Forelimb muscle (tissue), 1 donor: ENCODE measurements at regions not wholly inside any gene's neighbourhood (a gene's known extent, or its start where the extent isn't known, plus 50 kb on each side); places are given as distances from the start of the nearest gene placed in this dataset.
"Not testable (repeated sequence)": the region's sequence is repeated elsewhere in the genome, so short reads cannot be mapped to it uniquely, and the experiment has no call there.

Experiments
- DNase-seq: peaks from one replicate; pipeline ENCODE4 v3.0.0-alpha.2; 2013; ENCODE audit warnings: low read depth

DNA sequence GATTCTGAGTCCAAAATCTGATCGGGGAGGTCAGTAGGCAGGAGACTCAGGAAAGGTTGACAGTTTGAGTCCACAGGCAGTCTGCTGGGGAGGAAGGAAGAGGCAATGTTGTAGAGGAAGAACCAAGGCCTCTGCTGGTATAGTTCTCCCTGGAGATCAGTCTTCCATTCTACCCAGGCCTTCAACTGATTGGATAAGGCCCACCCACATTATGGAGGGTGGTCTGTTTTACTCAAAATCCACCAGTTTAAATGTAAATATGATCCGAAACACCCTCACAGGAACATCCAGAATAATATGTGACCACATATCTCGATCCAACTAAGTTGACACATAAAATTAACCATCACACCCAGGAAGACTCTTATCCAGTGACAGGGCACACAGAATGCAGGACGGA lies 425.3 kb upstream of the ZMIZ1 start:
- no peak for DNase-seq

- no peak for DNase-seq
Observed at GRCh38 chr10:78644550-78644949, 424.2 kb upstream of the ZMIZ1 start.

- DNase-seq: no peak
Observed at GRCh38 chr10:78645169-78645686, 423.5 kb upstream of the ZMIZ1 start.

DNA sequence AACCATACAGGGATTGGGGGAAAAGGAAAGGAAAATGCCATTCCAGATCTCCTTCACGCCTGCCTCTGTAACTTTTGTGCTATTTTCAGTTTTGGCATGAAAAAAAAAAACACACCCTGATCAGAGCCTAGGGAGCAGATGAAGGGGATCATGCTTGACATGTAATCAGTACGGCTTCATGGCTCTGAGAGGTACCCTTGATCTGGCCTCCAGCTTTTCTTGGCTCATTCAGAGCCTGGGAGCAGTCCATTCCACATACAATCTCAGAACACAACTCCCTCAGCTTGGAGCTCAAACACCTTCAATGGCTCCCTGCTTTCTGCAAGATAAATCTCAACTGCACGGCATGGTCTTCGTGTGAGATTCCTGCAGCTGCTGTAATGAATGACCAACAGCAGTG lies 422.8 kb upstream of the ZMIZ1 start:
- no peak for DNase-seq

DNA sequence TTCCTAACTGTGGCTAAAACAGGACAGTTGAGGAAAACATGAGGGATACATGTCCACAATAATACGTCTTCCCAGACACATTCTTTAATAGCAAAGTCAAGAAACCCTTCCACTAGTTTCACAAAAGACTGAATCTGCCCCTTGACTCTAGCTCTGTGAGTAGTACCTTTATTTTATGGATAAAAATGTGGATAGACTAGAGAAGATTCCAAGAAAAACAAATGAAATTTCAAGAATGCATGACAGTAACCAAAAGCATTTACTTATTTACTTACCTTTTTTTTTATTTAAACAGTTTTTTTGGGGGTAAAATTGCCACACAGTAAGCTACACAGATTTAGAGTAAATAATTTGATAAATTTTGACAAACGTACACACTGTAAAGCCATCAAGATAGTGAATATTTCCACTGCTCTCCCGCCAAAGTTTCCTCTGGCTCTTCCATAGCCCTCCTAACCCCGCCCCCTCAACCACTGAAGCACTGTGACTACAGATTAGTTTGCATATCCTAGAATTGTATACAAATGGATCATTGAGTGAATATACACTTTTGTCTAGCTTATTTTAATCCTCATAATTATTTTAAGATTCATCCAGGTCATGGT lies 420.4 kb upstream of the ZMIZ1 start:
- no peak for DNase-seq

DNA sequence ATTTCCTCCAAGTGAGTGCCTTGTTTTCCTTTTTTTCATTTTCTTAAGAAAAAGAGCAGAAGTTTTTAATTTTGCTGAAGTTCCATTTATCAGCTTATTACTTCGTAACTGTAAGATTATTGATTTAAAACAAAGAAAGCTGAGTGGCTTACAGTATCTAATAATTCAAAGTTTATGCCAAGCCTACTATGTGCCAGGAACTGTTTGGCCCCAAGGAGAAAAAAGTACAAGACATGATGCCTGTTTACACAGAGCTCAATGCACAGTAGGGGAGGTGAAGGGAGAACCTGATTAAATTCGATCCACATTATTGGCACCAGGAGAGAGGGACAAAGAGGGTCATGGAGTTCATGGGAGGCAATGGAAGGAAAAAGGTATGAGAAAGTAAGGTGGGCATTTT lies 419.3 kb upstream of the ZMIZ1 start:
- DNase-seq: no peak

DNA sequence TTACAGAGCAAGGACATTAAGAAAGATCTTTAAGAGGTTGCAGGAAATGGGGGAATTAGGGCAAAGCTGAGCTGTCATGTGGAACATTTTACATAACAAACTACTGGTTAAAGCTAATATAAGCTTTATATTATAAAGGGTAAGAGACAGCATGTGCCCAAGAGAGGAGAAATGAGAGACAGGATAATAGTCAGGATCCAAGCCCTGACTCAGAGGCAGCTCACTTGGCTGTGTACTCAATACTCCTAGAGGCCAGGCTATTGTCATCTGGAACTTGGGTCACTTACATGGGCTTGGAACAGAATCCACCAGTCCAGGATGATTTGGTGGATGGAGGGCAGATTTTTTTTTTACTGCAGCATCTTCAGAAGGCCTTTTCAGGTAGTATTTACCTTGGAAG lies 418.6 kb upstream of the ZMIZ1 start:
- DNase-seq: no peak

GRCh38 chr10:78651287-78651686 lies 417.5 kb upstream of the ZMIZ1 start:
- no peak for DNase-seq

- DNase-seq: no peak
Observed at GRCh38 chr10:78653555-78653954, 415.2 kb upstream of the ZMIZ1 start.

DNA sequence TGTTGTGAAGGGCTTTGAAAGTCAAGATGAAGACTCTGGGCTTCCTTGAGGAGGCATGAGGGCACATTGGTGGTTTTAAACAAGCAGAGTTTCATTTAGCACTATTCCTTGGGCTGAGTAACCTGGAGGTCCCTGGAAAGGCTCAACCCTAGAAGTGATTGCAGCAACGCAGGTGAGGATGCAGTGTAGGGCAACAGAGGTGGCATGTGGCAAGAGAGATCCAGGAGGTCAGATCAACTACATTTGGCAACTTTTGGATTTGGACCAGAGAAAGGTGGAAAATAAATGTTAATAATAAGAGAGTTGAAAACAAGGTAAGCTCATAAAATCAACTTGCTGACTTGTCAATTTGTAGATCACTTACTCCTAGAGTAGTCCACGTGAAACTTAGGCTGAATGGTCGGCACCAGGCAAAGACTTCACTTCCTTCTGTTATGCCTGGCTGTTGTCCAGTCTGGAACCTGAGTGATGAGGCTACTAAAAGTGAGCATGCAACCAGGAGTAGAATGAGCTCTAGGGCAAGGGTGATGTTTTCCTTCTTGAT lies 414.6 kb upstream of the ZMIZ1 start:
- no peak for DNase-seq

GRCh38 chr10:78655979-78656378 lies 412.8 kb upstream of the ZMIZ1 start:
- DNase-seq: no peak

GRCh38 chr10:78656417-78657162 lies 412.2 kb upstream of the ZMIZ1 start:
- DNase-seq: no peak

GRCh38 chr10:78657163-78657861 lies 411.5 kb upstream of the ZMIZ1 start:
- DNase-seq: no peak

DNA sequence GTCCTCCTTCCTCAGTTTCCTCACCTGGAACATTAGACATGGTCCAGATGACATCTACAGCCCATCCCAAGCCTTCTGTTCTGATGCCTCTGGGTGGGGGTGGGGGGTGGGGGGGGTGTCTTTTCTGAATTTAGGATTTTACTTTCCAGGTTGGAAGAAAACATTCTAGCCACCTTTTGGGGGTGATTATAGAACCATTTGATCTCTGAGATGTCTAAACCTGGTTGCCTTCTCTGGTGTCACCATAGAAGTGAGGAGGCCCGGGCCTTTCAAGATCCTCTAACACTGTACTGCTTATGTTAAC lies 411.0 kb upstream of the ZMIZ1 start:
- no peak for DNase-seq

DNA sequence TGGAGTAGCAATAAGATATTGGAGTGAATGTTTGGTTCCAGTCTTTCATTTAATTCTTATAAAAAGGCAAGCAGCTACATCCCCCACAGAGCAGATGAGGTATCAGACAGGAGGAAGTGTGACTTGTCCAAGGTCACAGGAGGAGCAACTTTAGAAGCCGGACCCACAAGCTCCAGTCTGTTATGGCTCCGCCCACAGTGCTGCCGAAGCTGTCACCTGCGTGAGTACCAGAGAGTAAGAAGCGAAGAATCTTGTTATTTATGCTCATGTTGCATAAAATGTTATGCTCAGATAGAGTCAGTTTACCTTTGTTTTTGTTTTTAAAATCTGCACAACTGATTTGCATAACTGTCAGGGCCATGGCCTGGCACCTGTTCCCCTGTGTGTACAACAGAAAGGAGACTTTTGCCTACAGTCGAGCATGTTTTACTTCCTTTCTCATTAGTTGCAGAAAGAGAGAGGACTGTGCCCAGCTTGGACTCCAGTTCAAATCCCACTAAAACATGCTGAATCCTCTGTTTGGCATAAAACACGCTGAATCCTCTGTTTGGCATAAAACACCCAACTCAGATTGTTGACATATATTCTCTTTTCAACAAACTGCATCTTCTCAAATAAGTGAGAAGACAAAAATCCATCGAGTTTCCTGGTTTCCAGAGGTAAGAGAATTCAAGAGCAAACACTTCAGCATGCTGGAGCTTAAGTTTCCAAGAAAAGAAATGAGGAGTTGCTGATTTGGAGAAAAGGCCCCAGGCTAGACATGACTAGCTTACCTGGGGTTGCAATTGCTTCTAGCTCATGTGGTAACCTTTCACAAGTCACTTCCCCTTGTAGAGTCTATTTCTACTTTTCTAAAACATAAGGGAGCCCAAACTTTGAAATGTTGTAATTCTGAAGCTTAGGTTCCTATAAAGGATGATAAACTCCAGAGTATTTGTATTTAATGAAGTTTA lies 409.8 kb upstream of the ZMIZ1 start:
- DNase-seq: no peak

- no peak for DNase-seq
Observed at GRCh38 chr10:78659598-78659967, 409.2 kb upstream of the ZMIZ1 start.

DNA sequence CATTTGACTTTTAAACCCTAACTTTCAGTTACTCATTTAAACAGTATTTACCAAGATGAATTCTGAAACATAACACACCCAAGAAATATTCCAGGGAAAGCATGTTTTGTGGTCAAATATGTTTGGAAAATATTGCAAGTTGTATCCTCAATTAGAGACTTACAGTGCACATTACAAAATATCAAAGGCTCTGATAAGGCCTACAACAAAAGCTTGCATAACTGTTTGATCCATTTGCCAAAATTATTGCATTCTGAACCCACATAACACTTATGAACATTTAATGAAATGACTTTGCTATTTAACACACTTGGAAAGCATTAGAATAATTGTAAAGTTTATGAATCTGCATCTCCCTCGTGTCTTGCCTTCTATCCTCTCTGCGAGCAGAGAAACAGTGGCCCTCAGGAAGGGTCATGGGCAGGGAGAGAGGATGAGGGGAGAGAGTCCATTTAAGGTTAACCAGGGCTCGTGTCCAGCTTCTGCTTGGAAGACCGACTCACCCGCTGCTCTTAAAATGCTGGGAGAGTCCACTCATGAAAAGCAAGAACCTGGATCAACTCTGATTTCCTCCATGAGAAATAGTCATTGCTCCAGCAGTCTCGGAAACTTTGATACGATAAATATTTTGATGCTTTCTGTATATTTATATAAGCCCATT lies 408.2 kb upstream of the ZMIZ1 start:
- no peak for DNase-seq

GRCh38 chr10:78663721-78664120 lies 405.0 kb upstream of the ZMIZ1 start:
- DNase-seq: no peak

DNA sequence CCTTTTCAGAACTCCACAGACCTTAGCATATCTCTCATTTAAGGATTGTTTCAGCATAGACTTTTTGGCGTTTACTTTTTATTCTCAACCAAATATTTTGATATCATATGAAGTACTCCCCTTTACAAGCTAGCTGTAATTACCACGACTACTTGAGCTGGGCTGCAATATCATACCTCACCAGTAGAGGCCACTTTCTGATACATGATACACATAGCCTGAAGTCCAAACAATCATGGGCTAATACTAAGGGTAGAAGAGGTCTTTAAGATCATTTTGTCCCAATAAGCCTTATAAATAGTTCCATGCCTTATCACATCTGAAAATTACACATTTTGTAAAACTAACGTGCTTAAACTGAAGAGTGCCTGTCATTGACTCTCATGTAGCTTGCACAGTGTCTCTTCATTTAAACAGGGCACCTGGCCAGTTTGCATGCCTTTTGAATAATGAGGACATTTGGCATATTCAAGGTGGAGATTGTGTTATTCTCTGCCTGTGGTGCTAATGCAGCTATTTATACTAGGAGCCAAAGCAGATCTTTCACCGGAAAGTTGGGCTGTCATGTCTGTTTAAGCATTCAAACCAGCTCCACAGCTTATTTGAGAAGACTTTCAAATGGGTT lies 403.7 kb upstream of the ZMIZ1 start:
- no peak for DNase-seq

DNA sequence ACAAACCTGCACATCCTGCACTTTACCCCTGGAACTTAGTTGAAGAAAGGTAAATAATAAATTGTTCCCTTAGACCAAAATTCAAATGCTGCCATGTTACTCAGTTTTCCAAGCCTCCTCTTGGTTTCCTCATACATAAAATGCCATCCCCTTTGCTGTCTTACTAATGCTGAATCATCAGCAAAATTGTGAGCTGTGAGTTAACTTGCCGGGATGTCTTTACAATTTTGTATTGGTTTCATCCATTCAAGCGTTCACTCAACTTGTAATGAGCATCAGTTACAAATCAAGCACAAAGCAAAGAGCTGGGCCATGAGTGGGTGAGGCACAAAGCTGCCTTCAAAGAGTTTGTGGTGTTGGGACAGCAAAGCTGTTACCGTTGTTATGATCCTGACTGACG lies 395.8 kb upstream of the ZMIZ1 start:
- no peak for DNase-seq

DNA sequence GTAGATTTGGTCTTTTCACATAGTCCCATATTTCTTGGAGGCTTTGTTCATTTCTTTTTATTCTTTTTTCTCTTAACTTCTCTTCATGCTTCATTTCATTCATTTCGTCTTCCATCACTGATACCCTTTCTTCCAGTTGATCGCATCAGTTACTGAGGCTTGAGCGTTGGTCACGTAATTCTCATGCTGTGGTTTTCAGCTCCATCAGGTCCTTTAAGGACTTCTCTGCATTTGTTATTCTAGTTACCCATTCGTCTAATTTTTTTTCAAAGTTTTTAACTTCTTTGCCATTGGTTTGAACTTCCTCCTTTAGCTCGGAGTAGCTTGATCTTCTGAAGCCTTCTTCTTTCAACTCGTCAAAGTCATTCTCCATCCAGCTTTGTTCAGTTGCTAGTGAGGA lies 387.6 kb upstream of the ZMIZ1 start:
- not testable (repeated sequence) for DNase-seq
